Activated CD8-positive, alpha-beta memory T cell treated with anti-CD3 and anti-CD28 coated beads for 24 hours (primary cell): ENCODE measurements at regions not wholly inside any gene's neighbourhood (a gene's known extent, or its start where the extent isn't known, plus 50 kb on each side); places are given as distances from the start of the nearest gene placed in this dataset.
"Not testable (repeated sequence)": the region's sequence is repeated elsewhere in the genome, so short reads cannot be mapped to it uniquely, and the experiment has no call there.

Experiments used
- DNase-seq: peaks from one replicate; pipeline ENCODE4 v3.0.0-alpha.2; 2020

DNA sequence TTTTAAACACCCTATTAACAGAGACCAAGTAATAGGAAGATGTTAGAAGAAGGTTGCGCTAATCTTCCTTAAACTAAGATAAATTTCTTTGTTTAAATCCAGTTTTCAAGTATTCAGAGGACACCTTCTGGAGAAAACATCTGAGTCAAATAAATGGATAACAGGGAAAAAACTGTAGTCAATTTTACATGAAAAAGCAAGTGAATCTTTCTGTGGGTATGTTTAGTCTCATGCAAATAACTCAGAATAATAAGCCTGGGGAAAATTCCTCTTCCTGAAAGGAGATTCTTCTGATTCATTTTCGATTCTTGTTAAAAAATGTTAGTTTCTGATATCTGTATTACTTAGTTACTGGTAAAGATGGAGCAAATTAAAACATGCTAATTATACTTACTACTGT is 145.5 kb downstream of the CTH start:
- no peak for DNase-seq

DNA sequence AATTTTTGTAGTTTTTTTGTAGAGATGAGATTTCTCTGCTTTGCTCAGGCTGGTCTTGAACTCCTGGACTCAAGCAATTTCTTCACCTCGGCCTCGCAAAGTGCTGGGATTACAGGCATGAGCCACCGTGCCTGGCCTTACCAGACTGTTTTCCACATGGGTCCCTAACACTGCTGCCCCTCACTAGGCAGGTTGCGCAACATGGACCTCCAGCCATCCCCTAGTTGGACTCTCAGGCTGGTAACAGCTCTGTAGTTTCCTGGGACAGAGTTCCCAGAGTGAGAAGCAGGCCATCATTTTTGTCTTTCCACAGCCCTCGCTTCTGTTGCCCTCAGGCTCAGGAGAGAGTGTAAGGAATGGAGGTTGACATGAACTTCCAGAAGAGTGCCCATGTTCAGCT is 156.1 kb downstream of the CTH start:
- DNase-seq = no peak

DNA sequence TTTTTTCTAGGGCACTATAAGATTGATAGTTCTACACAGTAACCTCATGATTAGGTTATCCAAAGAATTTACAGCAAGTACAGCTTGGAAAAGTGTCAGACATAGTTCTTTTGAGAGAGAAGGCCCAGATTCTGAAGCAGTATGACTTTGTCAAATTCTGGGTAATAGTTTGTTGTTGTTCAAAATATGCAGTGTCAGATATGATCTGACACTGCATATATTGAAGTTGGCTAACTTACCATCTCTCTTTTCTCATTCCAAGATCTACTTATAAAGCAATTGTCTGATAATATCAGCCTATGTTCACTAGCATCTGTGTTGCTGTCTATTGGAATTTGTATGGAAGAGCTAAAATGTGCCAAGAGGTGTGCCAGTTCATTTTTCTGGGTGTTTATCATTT is 160.1 kb downstream of the CTH start:
- DNase-seq = no peak

DNA sequence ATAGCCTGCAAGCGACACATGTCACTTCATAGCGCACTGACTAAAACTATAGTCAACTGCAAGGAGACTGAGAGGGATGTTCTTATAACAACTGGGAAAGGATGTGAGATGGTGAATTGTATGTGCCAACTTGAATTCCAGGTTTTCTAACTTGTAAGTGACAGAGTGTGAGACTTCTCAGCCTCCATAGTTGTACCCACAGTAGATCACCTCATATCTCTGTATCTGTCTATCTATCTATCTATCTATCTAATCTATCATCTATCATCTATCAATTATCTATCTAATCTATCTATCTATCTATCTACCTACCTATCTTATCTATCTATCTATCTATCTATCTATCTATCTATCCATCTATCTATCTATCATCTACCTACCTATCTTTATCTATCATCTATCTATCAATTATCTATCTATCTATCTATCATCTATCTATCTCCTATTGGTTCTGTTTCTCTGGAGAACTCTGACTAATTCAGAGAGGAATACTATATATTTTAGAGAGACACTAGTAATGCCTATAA is 162.3 kb downstream of the CTH start:
- no peak for DNase-seq

DNA sequence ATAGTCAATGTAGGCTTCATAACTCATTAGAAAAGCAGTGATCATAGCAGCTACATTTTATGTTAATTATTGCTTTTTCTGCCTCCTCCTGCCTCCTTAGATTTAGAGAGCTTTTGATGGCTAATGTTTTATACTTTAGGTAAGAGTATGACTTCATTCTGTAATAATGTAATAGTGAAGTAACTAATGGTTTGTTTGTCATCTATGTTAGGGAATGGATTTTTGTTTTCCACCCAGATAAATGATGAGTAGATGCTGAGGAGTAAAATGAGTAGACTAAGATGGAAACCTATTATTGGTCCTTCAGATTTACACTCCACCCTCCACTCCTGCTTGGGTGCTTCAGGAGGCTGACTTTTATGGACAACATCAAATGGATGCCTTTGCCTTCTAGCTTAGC is 170.6 kb downstream of the CTH start:
- DNase-seq = no peak

DNA sequence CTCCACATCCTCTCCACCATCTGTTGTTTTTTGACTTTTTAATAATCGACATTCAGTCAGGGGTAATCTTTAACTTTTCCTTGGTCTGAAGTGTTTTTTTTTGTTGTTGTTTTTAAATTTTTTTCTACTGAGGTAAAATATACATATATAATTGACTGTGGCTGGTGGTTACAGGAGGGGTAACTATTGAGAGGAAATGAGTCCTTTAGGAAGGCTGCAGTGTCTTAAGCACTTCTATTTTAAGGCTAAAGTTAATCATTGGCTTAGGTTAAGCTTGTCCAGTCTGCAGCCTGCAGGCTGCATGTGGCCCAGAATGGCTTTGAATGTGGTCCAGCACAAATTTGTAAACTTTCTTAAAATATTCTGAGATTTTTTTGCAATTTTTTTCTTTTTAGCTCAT is 172.5 kb downstream of the CTH start:
- no peak for DNase-seq

DNA sequence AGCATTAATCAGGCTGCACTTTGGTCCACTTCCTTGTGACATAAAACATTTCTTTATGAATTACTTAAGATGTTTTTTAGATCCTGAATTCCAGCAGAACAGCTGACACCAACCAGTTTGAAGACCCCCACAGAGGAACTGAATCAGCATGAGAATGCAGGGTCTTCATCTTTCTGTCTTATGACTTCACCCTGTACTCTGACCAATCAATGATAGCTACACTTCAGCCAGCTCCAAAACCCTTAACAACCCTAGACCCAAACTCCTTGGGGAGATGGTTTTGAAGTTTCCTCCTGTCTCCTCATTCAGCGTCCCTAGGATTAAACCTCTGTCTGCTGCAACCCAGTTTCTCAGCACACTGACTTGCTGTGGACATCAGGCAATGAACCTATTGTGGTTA is 175.0 kb downstream of the CTH start:
- DNase-seq = no peak

DNA sequence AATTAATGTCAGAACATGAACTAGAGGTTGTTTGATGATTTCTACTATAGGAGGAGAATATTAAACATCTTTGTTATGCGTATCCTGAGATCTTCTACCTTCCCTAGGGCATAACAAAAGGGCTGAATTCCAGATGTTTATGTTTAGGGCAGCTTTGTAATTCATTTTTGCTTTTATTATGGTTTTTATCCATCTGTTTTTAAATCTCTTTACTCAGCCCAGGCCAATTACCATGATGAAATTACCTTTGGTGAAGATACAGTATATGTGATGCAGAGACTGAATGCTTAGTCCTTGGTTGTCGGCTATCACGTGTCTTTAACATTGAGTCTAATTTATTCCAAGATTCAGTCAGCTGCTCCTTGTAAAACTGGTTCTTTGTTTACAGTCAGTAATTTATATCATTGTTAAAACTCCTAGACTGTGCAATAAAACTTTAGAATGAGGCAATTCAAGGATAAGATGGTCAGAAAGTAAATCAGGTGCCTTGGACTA is 176.9 kb downstream of the CTH start:
- DNase-seq = no peak

DNA sequence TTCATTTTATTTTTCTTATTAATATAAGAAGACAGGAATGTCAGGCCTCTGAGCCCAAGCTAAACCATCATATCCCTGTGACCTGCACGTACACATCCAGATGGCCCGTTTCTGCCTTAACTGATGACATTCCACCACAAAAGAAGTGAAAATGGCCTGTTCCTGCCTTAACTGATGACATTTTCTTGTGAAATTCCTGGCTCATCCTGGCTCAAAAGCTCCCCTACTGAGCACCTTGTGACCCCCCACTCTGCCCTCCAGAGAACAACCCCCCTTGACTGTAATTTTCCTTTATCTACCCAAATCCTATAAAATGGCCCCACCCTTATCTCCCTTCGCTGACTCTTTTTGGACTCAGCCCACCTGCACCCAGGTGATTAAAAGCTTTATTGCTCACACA is 182.5 kb downstream of the CTH start:
- not testable (repeated sequence) for DNase-seq

DNA sequence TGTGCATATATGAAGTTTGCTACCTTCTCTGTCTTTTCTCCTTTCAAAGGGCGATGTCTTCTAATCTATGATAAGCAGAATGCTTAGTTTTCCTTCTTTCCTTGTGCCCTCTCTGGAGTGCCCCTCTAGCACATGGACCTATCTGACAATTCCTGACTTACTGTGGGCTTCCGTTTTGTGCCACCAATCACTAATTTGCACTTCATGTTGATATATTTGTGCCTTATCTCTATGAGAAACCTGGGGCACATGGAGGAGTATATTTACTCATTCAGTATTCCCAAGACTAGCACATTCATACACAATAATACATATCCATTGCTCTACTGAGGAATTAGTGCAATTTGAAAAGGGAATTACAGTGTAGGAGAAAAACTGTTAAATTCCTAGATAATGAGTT is 197.7 kb downstream of the CTH start:
- no peak for DNase-seq

DNA sequence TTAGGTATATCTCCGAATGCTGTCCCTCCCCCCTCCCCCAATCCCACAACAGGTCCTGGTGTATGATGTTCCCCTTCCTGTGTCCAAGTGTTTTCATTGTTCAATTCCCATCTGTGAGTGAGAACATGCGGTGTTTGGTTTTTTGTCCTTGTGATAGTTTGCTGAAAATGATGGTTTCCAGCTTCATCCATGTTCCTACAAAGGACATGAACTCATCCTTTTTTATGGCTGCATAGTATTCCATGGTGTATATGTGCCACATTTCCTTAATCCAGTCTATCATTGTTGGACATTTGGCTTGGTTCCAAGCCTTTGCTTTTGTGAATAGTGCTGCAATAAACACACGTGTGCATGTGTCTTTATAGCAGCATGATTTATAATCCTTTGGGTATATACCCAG is 199.1 kb downstream of the CTH start:
- not testable (repeated sequence) for DNase-seq

DNA sequence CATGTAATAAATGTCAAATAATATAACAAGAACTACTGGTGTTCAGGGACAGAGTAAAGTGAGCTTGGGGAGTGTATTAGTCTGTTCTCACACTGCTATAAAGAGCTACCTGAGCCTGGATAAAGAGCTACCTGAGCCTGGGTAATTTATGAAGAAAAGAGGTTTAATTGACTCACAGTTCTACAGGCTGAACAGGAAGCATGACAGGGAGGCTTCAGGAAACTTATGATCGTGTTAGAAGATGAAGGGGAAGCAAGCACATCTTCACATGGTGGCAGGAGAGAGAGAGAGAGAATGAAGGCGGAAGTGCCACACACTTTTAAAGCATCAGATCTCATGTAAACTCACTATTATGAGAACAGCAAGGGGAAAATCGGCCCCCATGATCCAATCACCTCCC is 205.9 kb downstream of the CTH start:
- no peak for DNase-seq

DNA sequence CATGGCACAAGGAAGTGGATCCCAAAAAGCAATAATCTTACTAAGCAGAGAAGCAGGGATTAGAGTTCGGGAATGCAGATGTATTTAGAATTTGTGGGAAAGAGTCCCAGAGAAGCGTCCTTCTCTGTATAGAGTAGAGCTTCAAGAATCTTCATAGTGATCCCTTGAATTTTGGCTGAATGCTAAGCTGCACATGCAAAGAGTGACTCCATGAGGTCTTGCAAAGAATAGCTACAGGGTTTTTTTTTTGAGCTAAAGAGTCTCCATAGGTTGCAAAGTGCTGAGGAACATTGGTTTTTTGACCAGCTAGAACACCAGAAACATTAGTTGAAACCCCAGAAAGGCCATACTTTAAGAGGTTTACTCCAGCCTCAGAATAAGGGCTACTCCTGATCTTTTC is 206.7 kb downstream of the CTH start:
- no peak for DNase-seq

DNA sequence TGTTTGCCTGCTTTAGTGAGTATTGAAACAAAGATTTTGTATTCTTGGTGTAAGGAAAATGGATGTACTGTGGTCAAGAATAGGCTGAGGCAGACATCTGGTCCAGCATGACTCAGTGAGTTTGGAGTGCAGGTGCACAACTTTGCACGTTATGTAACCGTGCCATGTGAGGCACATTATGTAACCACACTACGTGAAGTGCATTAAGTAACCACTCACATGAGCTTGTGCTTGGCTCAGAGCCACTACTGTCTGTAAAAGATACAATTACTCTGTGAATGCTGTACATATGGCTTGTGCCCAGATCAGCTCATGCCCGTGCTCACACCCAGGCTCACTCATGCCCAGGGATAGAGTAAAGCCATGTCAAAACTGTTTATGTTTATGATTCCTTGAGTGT is 216.8 kb downstream of the CTH start:
- DNase-seq = no peak

DNA sequence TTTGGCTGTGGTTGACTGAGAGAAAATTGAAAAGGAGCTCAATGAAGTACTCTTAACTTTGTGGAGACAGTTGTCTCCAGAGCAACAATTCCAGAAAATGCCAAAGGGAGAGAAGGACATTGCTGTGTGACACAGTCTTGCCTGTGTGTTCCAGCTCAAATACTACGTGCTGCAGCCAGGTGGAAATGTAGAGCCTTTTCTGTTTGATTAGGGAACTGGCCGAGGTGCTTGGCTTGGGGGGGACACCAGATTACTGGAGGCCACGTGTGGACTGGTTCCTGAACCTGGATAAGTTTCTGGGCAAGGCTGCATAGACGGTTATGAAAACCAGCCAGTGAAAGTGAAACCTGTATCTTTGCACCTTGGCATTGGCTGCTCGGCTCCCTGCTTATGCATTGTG is 217.9 kb downstream of the CTH start:
- no peak for DNase-seq

DNA sequence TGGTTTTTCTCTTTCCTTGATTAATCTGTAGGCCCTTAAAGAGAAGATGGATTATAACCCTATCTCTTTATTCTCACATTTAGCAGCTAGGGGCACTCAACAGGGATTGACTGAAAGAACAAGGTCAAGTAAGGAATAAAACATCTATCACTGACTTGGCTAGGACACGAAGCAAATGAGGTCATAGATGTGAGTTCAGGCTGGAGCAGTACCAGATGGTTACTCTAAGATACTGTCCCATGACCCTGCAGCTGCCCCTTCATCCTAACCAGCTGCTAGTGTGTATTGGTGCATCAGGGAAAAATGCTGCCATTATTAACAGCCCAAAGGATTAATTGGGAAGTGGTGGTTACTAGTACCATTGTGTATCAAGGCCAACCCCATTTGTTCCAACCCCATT is 221.9 kb downstream of the CTH start:
- no peak for DNase-seq

DNA sequence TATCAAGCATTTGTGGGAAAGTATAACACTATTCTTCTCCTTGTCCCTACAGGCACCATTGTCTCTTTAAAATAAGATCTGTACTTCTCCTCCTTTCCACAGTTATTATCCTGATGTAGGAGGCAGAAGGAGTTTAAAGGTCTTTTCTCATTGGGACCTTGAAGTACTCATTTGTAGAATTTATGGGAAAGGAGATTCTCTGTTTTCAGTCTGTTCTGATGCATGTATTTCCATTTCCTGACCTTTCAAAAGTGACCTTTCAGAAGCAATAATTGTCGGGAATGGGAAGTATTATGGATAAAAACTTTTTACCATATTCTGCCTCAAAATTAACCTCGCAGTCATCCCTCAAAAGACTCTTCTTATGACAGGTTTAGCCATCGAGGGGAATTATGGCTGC is 224.8 kb downstream of the CTH start:
- DNase-seq = no peak

DNA sequence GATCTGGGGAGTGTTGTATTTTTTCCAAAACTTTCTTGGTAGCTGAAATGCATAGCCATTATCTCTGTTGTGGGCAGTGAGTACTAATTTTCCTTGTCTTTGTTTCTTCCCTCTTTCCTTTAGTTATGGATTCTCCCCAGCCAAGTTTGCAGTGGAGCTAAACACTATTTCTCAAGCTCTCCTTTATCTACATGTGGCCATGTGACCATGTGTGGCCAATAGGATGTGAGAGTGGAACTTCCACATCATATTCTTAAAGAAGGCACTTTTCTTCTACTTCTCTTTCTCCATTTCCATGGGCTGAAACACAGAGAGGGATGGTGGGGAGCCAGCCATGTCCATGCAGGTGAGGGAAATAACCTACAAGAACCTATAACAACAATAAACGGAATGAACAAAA is 230.8 kb downstream of the CTH start:
- no peak for DNase-seq

DNA sequence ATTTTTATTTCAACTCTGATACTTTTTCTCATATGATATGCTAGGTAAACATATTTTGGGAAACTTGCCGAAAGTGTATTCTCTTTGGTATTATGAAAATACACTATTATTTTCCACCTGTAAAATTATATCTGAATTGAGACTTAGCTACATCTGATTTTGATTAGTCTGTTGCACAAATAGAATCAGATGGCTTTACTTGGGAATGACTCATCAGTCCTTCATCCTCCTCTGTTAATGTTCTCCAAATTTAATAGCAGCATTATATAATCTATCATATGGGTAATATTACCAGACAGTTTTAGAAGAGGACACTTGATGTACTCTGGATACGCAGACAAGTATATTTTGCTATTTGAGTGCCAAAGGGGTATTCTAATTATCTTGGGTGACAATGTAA is 245.3 kb downstream of the CTH start:
- DNase-seq = no peak

DNA sequence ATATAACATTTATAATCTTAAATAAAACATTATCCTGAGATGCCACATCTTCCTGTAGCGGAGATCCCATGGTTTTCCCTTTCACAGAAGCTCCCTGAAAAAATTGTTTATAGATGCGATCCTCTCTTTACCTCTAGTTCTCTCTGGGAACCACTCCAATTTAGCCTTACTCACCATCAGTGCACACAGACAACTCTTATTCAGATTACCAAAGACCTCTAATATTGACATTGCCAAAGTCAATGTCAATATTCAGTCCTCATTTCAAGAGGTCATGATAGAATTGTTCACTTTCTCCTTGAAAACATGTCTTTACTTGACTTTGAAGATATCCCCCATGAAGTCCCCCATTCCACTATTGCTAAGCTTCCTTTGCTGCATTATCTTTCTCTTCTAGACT is 248.8 kb downstream of the CTH start:
- no peak for DNase-seq

DNA sequence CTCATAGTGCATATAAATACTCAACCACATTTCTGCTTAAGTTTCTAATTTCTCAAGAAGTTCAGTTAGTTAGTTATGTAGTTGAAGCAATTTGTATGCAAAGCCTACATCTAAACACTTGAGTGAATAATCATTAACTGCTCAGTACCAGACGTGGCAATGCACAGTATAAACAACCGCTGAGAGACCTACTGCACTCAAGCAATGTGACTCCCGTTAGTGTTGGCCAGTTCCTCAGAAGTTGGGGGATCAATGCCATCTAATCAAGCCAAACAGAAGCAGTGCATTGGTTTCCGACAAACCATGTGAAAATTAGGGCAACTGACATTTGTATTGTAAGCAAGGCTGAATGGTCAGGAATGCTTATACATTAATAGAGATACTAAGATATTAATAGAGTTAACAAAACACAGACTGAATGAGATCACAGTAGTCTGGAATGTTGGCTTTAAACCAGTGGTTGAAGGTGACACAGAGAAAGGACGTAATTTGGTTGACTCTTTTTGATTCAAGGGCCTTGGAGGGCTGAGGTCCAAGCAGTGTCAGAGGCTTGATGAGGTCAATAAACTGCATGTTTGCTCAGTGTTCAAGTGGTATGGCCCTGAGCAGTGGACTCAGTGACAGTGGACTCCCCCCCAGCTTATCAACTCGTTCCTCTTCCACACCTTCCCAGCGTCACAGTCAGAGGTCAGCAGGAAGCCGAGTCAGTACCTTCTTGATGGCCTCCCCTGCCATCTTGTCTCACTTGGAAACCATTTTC is 255.5 kb downstream of the CTH start:
- no peak for DNase-seq

DNA sequence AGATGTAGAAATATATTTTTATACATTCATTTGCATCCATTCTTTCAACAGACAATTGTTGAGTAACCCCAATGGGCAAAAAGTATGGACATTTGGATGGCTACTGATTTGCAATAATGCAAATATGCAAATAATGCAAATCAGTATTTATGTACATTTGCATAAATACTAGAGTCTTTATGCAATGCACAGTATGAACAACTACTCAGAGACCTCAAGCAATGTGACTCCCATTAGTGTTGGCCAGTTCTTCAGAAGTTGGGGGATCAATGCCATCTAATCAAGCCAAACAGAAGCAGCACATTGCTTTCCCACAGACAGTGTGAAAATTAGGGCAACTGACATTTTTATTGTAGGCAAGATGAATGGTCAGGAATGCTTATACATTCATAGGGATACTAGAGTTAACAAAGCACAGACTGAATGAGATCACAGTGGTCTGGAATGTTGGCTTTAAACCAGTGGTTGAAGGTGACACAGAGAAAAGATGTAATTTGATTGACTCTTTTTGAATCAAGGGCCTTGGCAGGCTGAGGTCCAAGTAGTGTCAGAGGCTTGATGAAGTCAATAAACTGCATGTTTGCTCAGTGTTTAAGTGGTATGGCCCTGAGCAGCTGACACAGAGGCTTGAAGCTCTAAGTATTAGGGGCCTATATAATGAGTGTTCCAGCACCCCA is 256.6 kb downstream of the CTH start:
- no peak for DNase-seq

DNA sequence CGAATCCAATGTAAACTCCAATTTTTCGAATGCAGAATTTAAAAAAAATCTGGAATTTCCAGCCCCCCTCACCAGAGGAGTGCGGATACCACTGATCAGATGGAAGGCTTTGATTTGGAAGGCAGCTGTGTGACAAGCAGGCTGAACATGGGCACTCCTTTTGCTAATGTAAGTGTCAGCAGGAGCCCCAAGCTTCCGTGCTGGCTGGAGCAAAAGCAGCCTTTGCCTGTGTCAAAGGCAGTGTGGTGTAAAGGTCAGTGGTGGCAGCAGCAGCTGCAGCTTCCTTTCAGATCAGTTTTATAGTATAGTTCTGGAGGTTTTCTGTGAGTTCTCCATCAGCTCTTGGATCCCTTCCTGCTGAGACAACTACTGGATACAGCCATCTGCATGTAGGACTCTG is 259.9 kb downstream of the CTH start:
- no peak for DNase-seq

DNA sequence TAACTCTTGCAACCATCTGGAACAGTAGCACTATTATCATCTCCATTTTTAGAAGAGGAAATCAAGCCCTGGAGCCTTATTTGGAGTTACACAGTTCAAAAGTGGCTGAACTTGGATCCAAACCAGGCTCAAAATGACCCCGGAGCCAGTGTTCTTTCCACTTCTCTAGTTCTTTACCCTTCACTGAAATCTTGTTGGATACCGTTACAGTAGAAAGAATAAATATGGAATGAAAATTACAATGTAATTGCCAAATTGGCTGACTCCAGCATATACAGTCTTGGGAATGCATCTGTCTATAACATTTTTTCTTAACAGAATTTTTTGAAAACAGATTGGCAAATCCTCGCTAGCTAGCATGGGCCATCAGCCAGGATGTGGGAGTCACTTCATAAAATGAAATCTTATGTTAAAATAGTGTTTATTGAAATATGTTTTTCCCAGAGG is 261.4 kb downstream of the CTH start:
- DNase-seq = no peak
